SKM-1 treated with dmso at 0.1 percent for 144 hours (cell line): ENCODE measurements at regions not wholly inside any gene's neighbourhood (a gene's known extent, or its start where the extent isn't known, plus 50 kb on each side); places are given as distances from the start of the nearest gene placed in this dataset.

Source experiments
- DNase-seq: peaks from one replicate; lab custom pipeline; 2025; ENCODE audit not compliant: unreplicated experiment; lab: John Stamatoyannopoulos, UW

DNA sequence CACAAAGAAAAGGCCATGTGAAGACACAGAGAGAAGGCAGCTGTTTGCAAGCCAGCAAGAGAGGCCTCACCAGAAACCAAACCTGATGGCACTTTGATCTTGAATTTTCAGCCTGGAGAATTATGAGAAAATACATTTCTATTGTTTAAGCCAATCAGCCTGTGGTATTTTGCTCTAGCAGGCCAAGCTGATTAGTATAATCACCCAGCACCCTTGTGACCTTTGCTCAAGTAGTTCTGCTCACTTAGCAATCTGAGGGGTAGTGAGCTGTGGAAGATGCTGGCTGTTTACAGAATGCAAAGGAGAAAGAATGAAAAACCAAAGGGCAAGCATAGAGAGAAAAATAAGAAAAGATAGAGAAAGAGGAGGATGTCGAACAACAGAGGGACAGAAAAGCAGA lies 396.4 kb upstream of the BOD1L1 start:
- DNase-seq: no peak

DNA sequence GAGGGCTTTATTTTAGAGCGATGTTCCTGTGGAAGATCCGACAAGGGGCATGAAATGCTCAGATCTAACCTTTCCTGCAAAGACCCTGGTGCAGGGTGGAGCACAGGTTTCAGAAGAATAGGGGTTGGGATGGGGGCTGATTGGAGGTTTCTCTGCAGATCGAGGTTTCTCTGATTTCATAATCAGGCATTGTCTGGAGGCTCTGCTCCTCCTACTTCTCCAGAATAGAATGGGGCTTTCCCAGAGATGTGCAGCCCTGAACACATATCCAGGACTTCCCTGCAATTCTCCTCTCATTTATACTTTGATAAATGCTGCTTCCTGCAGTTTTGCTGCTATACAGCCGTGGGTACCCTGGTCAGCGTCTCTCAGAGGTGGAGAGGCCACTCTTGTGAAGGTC lies 397.6 kb upstream of the BOD1L1 start:
- DNase-seq: no peak

DNA sequence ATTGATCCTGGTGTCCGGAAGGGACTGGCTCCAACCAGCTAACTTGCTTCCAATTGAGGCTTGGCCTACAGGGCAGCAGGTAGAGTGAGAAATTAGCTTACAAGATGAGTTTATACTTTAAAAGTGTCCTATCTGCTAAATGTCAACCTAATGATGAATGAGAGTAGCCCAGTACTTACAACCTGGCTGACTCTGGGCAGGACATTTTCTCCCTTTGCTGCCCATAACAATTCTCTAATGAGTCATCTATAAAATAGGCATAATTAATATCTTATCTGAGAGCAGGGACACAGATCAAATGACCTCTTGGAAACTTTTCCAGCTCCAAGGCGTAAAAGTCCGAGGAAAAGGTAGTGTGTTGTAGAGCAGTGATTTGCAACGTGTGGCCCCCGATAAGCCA lies 398.4 kb upstream of the BOD1L1 start:
- DNase-seq: no peak

DNA sequence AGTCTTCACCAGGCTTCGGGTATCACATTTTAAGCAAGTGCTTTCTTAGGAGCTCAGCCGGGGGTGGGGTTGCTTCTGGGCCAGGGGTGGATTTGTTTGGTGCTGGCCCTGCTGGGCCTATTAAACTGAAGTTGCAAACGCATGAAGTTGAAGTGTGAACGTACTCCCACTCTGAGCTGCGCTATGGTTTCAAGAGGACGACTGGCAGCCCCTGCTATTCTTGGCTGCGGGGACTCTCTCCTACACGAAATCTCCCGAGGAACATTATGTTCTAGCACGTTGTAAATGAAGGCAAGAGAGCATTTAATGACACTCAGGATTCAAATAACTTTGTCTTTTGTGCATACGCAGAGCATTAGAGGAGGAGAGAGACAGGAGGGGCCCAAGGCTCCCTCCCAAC lies 401.3 kb upstream of the BOD1L1 start:
- no peak for DNase-seq

DNA sequence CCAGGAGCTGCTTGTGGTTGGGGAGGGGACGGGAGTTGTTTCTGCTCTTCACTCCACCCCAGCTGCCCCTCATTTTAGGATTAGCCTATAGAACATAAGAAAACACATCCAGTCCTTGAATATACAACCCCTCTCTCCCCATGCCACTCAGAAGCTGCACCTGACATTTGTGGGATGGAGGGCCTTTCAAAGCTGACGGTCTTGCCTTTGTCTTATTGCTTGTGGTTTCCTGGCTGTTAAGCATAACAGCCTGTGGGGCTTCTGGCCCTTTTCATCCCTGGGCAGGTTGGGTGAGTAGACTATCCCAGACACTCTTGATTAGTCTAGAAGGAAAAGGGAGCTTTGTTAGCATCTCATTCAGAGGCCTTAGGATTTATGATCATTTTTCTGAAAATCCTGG lies 407.6 kb upstream of the BOD1L1 start:
- DNase-seq: no peak

DNA sequence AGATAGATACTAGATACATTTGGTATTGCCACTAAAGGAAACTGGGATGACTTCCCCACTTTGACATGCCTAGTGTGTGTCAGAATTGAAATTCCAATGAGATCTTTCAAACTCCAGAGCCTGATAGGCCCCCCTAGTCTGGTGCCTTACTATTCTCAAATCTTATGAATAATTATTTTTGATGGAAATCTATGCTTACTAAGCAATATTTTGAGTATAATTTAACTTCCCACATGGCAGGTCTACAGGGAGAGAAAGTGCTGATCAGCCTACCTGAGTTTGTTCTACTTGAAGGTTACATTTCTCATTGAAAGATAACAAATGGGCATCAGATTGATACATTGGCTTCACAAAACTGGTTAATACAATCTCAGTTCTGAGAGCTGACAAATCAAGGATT lies 415.7 kb upstream of the BOD1L1 start:
- no peak for DNase-seq

DNA sequence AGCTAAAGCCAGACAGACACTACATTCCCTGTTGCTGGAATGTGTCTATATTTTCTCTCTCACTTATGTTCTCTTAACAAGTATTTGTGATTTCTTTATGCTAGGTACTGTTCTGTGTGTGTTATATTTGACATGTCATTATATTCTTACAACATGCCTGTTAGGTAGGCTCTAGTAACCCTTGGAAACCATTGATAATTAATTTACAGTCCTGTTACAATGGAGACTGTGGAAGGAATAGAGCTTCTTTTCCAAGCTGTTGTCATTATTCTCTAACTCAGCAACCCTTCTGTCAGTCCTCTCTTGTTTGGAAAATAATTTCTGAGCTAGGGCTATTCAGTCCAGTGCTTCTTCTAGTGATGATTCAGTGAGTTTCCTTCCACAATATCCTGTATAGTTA lies 419.1 kb upstream of the BOD1L1 start:
- no peak for DNase-seq

DNA sequence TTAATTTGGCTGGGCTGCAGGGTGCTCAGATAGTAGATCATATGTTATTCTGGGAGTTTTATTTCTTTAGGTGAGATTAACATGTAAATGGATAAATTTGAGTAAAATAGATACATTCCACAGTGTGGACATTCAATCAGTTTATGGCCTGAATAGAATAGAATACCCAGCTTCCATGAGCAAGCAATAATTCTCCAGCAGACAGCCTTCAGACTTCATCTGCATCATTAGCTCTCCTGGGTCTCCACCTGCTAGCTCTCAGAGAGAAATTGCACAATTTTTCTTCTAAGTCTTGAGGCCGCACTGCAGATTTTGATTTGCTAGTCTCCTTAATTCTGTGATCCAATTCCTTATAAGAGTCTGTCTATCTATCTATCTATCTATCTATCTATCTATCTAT lies 420.3 kb upstream of the BOD1L1 start:
- DNase-seq: no peak

DNA sequence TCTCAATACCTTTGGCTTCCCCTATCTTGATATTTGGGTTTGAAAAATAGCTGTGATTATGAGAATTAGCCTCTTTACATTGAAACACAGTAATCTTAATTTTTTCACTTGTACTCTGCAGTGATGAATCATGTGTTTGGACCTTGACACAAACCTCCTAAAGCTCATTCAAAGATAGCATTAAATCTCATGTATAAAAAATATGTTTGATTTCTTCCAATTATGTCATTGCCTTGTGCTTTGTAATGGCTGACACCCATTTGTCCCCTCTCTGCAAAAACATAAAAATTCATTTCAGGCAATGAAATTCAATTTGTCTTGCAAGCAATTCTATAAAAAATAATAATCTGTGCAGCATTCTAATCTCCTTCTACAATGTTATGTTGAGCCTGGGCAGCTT lies 422.4 kb upstream of the BOD1L1 start:
- DNase-seq: no peak

DNA sequence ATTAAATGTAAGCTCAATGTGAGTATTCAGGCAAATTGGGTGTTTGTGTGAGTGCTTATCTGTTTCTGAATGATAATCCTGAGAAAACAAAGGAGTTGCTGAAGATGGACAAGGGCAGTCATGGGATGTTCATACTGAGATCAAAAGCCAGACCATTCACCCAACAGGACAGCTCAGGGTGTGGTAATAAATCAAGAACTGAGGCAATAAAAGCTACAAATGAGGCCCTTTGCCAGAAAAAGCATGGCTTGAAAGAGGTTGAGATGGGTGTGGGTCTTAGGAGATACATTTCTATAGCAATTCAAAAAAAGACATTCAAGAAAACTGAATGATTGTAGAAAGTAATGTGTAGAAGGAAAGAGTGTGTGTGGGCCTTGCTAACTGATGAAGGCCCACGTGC lies 425.8 kb upstream of the BOD1L1 start:
- no peak for DNase-seq

DNA sequence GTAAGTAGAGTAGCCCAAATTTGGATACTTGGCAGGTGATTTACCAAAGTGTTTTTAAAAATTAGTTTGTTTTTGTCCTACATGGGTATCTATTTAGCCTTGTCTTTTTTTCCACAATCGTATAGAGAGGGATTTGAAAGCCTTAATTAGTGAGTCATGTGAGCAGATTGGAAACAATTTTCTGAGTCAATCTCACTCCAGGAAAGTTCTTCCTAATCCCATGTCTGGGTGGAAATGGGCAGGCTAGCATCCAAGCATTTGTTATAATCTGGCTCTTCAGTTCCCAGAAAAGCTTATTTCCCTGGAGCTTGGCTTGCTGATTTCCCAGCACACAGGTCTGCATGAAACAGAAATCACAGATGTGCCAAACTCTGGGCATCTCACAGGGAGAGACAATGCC lies 426.9 kb upstream of the BOD1L1 start:
- DNase-seq: no peak

DNA sequence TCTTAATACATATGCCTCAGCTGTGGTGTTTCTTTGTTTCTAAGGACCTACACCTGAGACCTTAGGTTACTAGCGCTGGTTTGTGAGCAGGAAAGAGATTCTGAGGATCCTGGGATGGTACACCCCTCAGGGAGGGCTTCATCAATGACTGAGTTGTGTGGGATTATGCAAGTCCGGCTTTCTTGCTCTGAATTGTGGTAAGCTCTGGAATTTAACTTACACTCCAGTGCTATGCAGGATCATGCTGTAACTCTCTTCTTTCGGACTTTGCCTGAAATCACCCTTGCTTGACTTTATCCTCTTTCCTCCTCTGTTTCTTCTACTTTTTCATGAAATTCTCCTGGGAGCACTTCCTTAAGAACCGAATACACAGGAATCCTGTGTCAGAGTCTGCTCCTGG lies 431.5 kb upstream of the BOD1L1 start:
- no peak for DNase-seq

DNA sequence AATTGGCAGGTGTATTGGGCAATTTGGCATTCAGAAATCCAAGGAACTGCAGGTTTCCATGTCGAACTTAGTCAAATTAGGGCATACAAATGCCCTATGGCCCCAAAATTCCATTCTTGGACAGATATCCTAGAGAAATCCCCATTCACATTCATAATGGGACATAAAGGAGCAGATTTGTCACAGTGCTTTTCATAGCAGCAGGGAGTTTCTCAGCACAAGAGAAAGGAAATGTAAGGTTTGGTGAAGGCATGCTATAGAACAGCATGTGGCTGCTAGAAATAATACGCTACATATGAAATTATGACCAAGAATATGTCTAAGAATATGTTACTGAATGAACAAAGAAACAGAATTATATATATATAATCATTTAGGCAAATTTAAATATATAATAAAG lies 437.5 kb upstream of the BOD1L1 start:
- no peak for DNase-seq

DNA sequence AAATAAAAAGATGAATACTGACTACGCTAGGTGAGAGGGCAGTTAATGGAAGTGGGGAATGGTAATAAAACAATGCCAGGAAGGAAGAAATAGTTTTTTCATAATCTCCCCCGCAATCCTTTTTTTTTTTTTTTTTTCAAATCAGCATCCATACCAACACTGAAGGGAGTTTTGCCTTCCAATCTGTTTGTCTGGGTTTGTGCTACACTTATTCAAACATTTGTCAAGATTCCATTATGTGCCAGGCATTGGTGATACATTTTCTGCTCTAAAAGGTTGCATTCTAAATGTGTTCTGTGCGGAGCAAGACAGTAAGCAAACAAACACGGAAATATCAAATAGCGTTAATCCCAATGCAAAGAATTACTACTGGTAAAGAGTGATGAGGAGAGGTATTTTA lies 437.9 kb upstream of the BOD1L1 start:
- no peak for DNase-seq

DNA sequence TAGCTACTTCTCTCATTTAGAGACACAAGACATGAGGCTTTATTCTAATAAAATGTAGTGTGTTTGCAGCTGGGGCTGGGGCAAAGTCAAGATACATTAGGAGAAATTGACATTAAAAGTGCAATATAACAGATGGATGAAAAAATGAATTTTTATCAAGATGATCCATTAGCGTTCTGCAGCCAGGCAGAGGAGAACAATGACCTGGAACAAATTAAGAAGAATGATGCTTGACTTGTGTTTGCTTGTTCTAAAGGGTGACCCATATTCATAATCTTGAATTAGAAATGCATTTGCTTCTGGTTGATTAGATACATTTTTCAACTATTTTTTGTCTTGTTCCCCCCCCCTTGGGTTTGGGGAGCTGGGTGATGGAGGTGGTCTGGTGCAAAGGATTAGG lies 439.5 kb upstream of the BOD1L1 start:
- DNase-seq: no peak

DNA sequence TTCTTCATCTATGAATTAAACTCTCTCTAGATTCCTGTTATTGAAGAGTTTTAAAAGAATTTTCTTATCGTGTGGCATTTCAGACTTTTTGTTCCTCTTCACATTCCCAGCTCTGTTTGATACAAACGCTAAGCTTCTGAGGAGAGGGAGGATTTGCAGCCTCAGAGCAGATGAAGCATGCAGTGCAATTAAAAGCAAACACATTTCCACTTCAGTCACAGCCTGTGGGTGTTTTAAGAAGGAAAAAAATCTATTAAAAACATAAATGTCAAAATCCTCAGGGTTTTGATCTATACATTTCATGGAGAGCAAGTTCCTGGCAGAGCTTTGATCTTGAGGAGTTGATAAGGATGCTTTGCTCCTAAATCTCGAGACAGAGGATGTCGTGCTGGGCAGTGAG lies 442.4 kb upstream of the BOD1L1 start:
- no peak for DNase-seq

DNA sequence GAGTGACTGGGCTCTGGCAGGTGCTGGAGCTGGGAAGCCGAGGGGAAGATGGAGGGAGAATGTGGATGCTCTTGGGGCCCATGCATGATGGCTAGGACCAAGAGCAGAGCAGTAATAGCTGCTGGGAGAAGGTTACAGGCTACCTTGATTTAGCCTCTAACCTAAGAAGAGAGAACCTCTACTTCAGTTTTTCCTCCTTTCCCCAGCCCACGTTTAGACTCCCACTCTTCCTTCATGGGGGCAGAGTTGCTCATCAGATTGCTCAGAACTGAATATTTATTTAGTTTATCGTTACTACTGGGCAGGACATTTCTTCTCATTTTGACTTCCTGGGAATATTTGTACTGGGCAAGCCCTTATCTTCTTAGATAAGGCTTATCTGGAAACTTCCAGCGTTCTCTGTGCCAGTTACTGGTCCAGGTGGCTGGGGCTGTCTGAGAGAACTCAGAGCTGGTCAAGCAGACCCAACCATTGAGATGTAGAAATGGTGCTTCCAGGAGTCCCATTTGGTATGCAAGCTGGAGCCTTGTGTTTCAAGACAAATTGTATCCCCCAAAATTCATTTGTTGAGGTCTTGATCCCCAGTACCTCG lies 442.9 kb upstream of the BOD1L1 start:
- DNase-seq: no peak

DNA sequence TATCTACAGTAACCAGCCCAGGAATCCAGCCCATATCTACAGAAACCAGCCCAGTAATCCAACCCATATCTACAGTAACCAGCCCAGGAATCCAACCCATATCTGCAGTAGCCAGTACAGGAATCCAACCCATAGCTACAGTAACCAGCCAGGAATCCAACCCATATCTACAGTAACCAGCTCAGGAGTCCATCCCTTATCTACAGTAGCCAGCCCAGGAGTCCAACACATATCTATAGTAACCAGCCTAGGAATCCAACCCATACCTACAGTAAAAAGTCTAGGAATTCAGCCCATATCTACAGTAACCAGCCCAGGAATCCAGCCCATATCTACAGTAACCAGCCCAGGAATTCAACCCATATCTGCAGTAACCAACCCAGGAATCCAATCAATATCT lies 445.0 kb upstream of the BOD1L1 start:
- no peak for DNase-seq

DNA sequence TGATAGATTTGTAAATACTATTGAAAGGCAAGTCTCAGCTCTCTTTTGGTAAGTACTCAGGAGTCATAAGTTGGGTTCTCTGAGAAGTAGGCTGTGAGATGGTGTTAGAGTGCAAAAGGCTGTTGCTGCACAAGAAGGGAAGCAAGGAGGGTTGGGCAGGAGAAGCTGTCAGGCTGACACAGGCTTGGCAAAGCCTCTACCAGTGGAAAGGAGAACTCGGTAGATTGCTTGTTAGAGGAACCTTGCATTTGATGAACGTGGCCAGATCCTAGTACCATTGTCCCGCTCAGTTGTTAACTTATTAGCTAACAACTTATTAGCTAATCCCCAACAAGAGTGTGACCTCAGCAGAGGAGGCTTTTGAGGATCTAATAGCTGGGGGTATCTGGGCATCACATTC lies 449.3 kb upstream of the BOD1L1 start:
- no peak for DNase-seq

DNA sequence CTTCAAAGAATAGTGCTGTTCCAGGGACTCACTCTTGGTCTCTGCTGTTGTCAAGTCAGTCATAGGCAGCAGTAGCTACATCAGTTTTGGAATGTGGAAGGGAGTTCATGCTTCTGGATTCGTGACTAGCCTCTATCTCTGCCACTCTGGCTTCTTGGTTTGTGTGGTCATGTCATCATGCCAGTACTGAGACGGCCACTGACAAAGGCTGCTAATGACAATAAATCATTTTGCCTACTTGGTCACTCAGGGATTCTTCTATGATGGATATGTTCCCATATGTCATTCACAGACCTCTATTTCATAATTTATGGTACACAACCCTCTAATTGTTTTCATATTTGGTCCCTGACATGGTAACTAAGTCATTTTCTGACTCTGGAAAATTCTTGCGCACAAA lies 450.8 kb upstream of the BOD1L1 start:
- DNase-seq: no peak

DNA sequence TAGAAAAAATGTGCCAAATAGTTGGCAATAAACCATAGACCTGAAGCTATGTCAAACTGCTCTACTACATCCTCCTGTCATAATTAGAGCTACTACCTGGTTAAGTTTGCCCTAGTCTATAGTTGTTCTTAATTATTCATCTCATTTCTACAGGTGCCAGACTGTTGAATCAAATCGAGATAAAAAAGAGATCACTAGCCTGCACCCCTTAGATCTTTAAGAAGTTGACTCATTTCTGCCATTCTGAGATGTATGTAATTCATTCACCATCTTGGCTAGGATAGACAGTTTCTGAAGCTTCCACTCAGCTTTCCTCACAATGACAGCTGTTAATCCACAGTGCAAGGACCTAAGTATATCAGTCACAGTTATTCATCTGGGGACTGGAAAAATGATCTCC lies 452.1 kb upstream of the BOD1L1 start:
- no peak for DNase-seq

DNA sequence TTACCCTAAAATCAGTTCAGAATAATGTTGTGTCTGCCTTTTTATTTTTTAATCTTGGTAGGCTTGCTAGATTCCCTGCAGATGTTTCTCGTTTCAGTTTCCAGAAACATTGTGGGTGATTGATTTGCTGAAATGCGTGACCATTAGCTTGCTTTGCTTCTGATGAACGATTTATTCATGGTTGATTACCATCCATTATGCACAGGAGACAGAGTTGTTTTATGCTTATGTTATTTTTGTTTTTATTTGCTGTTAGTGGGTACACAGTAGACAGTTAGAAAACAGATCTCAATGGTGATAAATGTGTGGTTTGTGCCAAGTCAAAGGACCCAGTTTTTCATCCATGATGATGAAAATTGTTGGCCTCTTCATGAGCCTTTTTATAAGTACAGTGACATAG lies 455.6 kb upstream of the BOD1L1 start:
- no peak for DNase-seq

DNA sequence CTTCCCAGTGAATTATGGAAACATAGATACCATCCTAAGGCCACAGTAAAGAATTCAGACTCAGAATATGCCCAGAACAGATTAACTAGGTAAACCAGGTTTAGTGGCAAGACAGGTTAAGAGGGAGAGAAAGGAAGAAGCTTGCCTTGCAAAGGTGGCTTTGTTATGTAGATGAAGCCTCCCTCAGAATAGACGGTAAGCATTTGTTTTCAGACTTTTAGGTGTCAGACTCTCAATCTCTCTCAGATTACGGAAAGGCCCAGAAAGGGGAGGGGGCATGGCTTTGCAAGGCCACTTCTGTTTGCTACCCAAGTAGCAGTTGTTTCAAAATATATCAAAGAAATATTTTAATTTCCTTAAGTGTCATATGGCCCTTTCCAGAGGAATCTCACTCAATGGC lies 457.1 kb upstream of the BOD1L1 start:
- DNase-seq: no peak

DNA sequence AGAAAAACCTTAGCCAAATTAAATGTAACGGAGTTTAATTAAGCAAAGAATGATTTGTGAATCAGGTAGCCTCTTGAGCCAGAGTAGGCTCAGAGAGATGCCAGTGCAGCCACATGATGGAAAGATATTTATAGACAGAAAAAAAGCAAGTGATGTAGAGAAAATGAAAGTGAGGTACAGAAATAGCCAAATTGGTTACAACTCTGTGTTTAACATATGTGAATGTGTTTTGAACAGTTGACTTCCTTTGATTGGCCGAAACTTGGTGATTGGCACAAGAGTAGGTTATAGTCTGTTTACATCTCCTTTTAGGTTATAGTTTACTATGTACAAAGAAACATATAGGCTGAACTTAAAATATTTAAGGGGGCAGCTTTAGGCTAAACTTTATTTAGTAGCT lies 459.9 kb upstream of the BOD1L1 start:
- DNase-seq: no peak
